ENCODE measurements at regions not wholly inside any gene's neighbourhood (a gene's known extent, or its start where the extent isn't known, plus 50 kb on each side); places are given as distances from the start of the nearest gene placed in this dataset.

DNA sequence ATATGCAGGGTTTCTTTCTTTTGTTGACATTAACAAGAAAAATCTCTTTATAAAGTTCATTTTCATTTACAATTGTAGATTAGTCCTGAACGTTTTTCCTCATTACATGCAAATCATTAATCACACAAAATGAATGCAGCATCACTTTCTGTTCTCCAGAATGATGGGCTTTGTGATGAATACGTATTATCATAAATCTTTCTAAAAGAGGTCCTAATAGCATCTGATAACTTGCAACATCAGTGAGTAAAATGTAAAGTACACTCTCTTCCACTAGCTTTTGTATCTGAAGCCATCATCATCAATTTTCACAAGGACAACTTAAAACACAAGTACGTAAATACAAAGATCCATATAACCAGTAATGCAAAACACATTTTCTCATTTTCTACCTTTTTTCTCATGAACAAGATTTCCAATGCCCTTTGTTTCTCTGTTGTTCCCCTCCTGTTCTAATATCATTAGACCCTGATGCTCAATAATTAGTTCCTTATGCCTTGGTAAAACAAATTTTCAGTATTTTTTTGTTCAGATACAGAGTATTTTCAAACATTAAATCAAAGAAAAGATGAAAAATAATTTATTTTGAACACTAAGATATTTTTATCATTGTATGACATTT is 437.4 kb upstream of the MIR17HG start:
- TF ChIP-seq EZH2 (IDR thresholded peaks at IDR 0.05; ENCODE audit: borderline replicate concordance) = no peak
- TF ChIP-seq, protein P1, sequence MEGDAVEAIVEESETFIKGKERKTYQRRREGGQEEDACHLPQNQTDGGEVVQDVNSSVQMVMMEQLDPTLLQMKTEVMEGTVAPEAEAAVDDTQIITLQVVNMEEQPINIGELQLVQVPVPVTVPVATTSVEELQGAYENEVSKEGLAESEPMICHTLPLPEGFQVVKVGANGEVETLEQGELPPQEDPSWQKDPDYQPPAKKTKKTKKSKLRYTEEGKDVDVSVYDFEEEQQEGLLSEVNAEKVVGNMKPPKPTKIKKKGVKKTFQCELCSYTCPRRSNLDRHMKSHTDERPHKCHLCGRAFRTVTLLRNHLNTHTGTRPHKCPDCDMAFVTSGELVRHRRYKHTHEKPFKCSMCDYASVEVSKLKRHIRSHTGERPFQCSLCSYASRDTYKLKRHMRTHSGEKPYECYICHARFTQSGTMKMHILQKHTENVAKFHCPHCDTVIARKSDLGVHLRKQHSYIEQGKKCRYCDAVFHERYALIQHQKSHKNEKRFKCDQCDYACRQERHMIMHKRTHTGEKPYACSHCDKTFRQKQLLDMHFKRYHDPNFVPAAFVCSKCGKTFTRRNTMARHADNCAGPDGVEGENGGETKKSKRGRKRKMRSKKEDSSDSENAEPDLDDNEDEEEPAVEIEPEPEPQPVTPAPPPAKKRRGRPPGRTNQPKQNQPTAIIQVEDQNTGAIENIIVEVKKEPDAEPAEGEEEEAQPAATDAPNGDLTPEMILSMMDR (IDR thresholded peaks at IDR 0.05; ENCODE audit: poor library complexity) = no peak
